ENCODE measurements at regions not wholly inside any gene's neighbourhood (a gene's known extent, or its start where the extent isn't known, plus 50 kb on each side); places are given as distances from the start of the nearest gene placed in this dataset.

DNA sequence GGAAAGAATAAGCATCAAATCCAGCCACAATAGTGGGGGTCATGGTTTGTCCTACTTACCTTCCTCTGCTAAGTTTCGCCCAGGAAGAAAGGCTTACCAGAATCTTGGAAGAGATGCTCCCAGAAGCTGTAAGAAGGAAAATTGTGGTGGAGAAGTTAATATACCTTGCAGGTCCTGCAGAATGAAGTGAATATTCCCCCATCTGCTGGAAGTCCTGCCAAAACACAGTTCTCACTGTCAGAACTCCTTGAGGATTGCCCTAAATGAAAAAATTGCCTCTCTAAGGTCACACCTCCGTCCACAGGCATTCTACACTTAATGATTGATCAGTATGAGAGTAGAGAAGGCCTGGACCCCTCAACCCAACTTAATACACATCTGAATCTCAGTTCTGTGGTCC is 78.4 kb upstream of the RGS21 start:
- H3K4me3 Mint-ChIP-seq = no peak overlapping the region
- no peaks in the 10 kb centered on the region for H3K36me3 Mint-ChIP-seq (ENCODE audit: low read depth)
- H3K9me3 Mint-ChIP-seq = peaks cover 5% of the 10 kb centered on the region
- TF ChIP-seq, protein P1, sequence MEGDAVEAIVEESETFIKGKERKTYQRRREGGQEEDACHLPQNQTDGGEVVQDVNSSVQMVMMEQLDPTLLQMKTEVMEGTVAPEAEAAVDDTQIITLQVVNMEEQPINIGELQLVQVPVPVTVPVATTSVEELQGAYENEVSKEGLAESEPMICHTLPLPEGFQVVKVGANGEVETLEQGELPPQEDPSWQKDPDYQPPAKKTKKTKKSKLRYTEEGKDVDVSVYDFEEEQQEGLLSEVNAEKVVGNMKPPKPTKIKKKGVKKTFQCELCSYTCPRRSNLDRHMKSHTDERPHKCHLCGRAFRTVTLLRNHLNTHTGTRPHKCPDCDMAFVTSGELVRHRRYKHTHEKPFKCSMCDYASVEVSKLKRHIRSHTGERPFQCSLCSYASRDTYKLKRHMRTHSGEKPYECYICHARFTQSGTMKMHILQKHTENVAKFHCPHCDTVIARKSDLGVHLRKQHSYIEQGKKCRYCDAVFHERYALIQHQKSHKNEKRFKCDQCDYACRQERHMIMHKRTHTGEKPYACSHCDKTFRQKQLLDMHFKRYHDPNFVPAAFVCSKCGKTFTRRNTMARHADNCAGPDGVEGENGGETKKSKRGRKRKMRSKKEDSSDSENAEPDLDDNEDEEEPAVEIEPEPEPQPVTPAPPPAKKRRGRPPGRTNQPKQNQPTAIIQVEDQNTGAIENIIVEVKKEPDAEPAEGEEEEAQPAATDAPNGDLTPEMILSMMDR (IDR thresholded peaks at IDR 0.05; ENCODE audit: unreplicated experiment in 3 of 3) = no peak
- H3K4me1 Mint-ChIP-seq = no peaks in the 10 kb centered on the region
- H3K27ac Mint-ChIP-seq = no peak overlapping the region
- H3K27me3 Mint-ChIP-seq (ENCODE audit: low read depth) = no peaks in the 10 kb centered on the region

DNA sequence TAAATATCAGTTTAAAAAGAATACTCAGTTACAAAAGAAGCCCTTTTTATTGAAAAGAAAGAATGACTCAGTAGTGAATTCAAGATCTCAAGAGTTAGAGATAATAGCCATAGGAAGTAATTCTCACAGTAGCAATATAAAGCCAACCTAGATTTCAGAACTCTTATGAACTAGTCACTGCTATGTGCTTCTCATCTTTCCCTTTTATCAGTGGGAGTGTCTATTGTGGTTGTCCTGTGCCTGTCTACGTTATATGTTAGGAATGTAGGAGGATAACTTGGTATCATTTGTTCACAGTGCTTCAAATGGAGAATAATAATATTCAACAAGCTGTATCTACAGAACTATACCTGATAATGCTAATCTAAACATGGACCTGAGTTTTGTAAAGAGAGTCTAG is 73.1 kb upstream of the RGS21 start:
- no peaks in the 10 kb centered on the region for H3K36me3 Mint-ChIP-seq (ENCODE audit: low read depth)
- no peak overlapping the region for H3K4me3 Mint-ChIP-seq
- H3K27ac Mint-ChIP-seq = no peak overlapping the region
- H3K4me1 Mint-ChIP-seq = no peaks in the 10 kb centered on the region
- H3K9me3 Mint-ChIP-seq = peaks cover 36% of the 10 kb centered on the region
- no peaks in the 10 kb centered on the region for H3K27me3 Mint-ChIP-seq (ENCODE audit: low read depth)
- TF ChIP-seq, protein P1 (IDR thresholded peaks at IDR 0.05; ENCODE audit: unreplicated experiment in 3 of 3) = no peak

DNA sequence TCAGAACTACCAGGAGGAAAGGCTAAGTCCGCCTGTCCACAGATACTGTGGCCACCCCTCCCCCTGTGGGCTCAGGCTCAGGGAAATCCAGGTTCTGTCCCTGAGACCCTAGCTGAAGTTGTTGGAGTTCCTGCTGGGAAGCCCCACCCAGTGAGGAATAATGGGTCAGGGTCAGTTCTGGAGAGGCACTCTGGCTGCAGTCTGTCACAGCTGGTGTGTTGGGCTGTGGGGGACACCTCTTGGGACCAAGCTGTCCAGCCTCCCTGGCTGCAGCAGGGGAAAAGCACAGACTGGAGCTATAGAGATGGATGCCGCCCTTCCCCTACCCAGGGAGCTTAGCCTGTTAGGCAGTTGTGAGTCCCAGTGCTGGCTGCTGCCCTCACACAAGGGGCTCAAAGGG is 65.1 kb upstream of the RGS21 start:
- H3K9me3 Mint-ChIP-seq = peaks cover 11% of the 10 kb centered on the region
- TF ChIP-seq, protein P1 (IDR thresholded peaks at IDR 0.05; ENCODE audit: unreplicated experiment in 3 of 3) = no peak
- H3K27me3 Mint-ChIP-seq (ENCODE audit: low read depth) = no peaks in the 10 kb centered on the region
- H3K4me1 Mint-ChIP-seq = no peaks in the 10 kb centered on the region
- no peak overlapping the region for H3K4me3 Mint-ChIP-seq
- H3K36me3 Mint-ChIP-seq (ENCODE audit: low read depth) = no peaks in the 10 kb centered on the region
- no peak overlapping the region for H3K27ac Mint-ChIP-seq

DNA sequence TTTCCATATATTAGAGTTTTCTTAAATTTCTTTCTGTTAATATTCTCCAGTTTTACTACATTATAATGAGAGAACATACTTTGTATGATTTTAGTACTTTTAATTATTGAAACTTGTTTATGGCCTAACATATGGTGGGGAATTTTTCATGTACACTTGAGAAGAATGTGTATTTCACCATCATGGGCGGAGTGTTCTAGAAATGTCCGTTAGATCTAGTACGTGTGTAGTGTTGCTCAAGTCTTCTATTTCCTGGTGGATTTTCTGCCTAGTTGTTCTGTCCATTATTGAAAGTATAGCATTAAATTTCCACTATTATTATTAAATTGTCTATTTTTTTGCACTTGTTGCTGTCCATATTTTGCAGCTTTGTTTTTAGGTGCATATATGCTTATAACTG is 64.0 kb upstream of the RGS21 start:
- Mint-ChIP-seq H3K27me3 (ENCODE audit: low read depth) (no peaks in the 10 kb centered on the region), H3K36me3 (ENCODE audit: low read depth) (no peaks in the 10 kb centered on the region), H3K9me3 (peaks cover 6% of the 10 kb centered on the region), H3K4me1 (no peaks in the 10 kb centered on the region), H3K4me3 (no peak overlapping the region), H3K27ac (no peak overlapping the region)
- TF ChIP-seq, protein P1 (IDR thresholded peaks at IDR 0.05; ENCODE audit: unreplicated experiment in 3 of 3) = no peak

DNA sequence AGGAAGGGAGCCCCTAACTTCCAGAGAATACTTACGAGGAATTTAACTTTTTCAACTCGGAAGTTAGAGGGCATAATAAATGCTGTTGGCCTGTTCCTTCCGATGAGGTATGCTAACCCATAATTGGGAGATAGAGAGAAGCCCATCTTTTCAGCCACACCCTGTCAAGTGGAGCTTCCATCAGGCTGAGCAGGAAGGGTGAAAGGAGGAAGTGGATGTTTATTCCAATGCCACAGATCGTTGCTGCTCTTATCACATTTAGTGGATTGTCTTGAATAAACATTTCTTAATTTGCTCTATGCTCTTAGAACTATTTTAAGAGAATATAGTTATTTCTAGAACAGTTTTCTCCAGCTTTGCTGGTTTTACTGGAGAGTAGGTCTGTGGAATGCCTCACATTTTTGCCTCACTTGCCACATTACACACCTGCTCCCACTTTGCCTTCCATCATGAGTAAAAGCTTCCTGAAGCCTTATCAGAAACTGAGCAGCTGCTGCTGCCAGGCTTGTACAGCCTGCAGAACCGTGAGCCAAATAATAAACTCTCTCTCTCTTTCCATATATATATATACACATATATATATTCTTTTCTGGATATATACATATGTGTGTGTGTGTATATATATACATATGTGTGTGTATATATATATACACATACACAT is 60.0 kb upstream of the RGS21 start:
- Mint-ChIP-seq H3K9me3 (peaks cover 4% of the 10 kb centered on the region), H3K36me3 (ENCODE audit: low read depth) (no peaks in the 10 kb centered on the region), H3K4me3 (no peak overlapping the region), H3K4me1 (no peaks in the 10 kb centered on the region), H3K27me3 (ENCODE audit: low read depth) (no peaks in the 10 kb centered on the region), H3K27ac (no peak overlapping the region)
- TF ChIP-seq, protein P1 (IDR thresholded peaks at IDR 0.05; ENCODE audit: unreplicated experiment in 3 of 3) = no peak

DNA sequence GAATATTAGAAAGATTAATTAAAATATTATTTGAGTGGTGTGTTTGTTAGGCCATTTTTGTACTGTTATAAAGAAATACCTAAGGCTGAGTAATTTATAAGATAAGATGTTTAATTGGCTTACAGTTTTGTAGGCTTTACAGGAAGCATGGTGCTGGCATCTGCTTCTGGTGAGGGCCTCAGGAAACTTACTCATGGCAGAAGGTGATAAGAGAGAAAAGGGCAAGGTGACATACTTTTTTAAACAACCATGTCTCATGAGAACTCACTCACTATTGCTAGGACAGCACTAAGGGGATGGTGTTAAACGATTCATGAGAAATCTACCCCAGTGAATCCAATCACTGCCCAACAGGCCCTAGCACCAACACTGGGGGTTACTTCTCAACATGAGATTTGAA is 56.7 kb upstream of the RGS21 start:
- H3K27ac Mint-ChIP-seq = no peak overlapping the region
- H3K4me1 Mint-ChIP-seq = peaks cover 10% of the 10 kb centered on the region
- TF ChIP-seq, protein P1 (IDR thresholded peaks at IDR 0.05; ENCODE audit: unreplicated experiment in 3 of 3) = no peak
- H3K36me3 Mint-ChIP-seq (ENCODE audit: low read depth) = no peaks in the 10 kb centered on the region
- no peaks in the 10 kb centered on the region for H3K27me3 Mint-ChIP-seq (ENCODE audit: low read depth)
- no peak overlapping the region for H3K4me3 Mint-ChIP-seq
- H3K9me3 Mint-ChIP-seq = no peaks in the 10 kb centered on the region

Data from nephron (organoid).